DOHH2 (cell line): ENCODE measurements at regions not wholly inside any gene's neighbourhood (a gene's known extent, or its start where the extent isn't known, plus 50 kb on each side); places are given as distances from the start of the nearest gene placed in this dataset.

ENCODE experiments used
- CTCF ChIP-seq: fragments of 200-600 bp; sonication (generic); IDR thresholded peaks from one replicate; pipeline ENCODE4 v1.5.1; 2014; ENCODE audit warnings: antibody characterized with exemption, mild to moderate bottlenecking, low read depth, low read length; ENCODE audit not compliant: poor library complexity, severe bottlenecking
- EZH2phosphoT487 ChIP-seq: fragments of 200-600 bp; sonication (generic); IDR thresholded peaks from 2 replicates; pipeline ENCODE4 v1.6.1; 2017; ENCODE audit warnings: borderline replicate concordance, mild to moderate bottlenecking, antibody characterized with exemption, low read length, moderate library complexity, mixed read lengths

DNA sequence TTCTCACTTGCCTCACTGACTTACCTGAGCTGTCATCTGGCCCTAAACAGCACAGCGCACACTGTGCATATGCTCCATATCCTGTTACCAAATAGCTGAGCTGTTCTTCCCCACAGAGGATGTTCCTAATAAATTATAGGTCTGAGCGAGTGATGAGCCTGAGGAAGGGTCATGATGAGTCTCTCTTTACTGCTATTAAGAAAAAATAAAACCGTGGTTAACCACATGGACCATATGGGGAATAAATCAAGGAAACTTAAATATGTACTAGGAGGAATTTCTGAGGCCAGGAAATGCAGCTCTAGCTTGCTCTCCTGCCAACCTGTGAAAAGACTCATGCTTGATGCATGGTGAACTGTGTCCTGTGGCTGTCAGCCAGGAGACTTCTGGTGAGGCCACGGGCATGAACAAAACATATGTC lies 424.8 kb upstream of the DMAC1 start:
- TF ChIP-seq CTCF (no peak), EZH2phosphoT487 (no peak)
